HG02943 (cell line): ENCODE measurements at regions not wholly inside any gene's neighbourhood (a gene's known extent, or its start where the extent isn't known, plus 50 kb on each side); places are given as distances from the start of the nearest gene placed in this dataset.

Source experiments
- ATAC-seq: cut with Tn5 transposase; IDR thresholded peaks from one replicate; pipeline ENCODE4 v1.9.1; 2021; ENCODE audit warnings: mild to moderate bottlenecking, low read depth, moderate library complexity; ENCODE audit not compliant: unreplicated experiment

GRCh38 chr5:72030237-72030636 is 77.0 kb upstream of the MAP1B start:
- ATAC-seq, result no peak

- no peak for ATAC-seq
Observed at GRCh38 chr5:72032788-72033187, 74.5 kb upstream of the MAP1B start.

- no peak for ATAC-seq
Observed at GRCh38 chr5:72034770-72035169, 72.5 kb upstream of the MAP1B start.

- ATAC-seq, result no peak
Observed at GRCh38 chr5:72035831-72036230, 71.4 kb upstream of the MAP1B start.

GRCh38 chr5:72036951-72037350 is 70.3 kb upstream of the MAP1B start:
- ATAC-seq, result no peak

GRCh38 chr5:72040513-72040912 is 66.8 kb upstream of the MAP1B start:
- no peak for ATAC-seq

GRCh38 chr5:72041654-72042053 is 65.6 kb upstream of the MAP1B start:
- no peak for ATAC-seq

- ATAC-seq, result no peak
Observed at GRCh38 chr5:72042097-72042496, 65.2 kb upstream of the MAP1B start.

GRCh38 chr5:72045692-72046091 is 61.6 kb upstream of the MAP1B start:
- ATAC-seq, result no peak

GRCh38 chr5:72046106-72046505 is 61.2 kb upstream of the MAP1B start:
- no peak for ATAC-seq

- no peak for ATAC-seq
Observed at GRCh38 chr5:72055636-72056035, 51.6 kb upstream of the MAP1B start.
